Glomerular visceral epithelial cell (primary cell): ENCODE measurements at regions not wholly inside any gene's neighbourhood (a gene's known extent, or its start where the extent isn't known, plus 50 kb on each side); places are given as distances from the start of the nearest gene placed in this dataset.

Experiments
- DNase-seq: peaks from one replicate; pipeline ENCODE4 v3.0.0-alpha.2; 2016; ENCODE audit errors: extremely low spot score

GRCh38 chrX:95029571-95029970 lies 1355.6 kb downstream of the FAM133A start:
- no peak for DNase-seq

- DNase-seq, result no peak
These were observed 1366.1 kb downstream of the FAM133A start for GRCh38 chrX:95040104-95040503.

GRCh38 chrX:95044331-95044730 lies 1370.3 kb downstream of the FAM133A start:
- DNase-seq, result no peak

- no peak for DNase-seq
These were observed 1382.0 kb downstream of the FAM133A start for GRCh38 chrX:95055991-95056390.

- DNase-seq, result peak; percentile 21
These were observed 1382.9 kb downstream of the FAM133A start for GRCh38 chrX:95056901-95057300.

- DNase-seq, result peak; percentile 1
These were observed 1383.3 kb downstream of the FAM133A start for GRCh38 chrX:95057341-95057740.

- peak; percentile 61 for DNase-seq
These were observed 1384.8 kb downstream of the FAM133A start for GRCh38 chrX:95058815-95059214.

- no peak for DNase-seq
These were observed 1385.9 kb downstream of the FAM133A start for GRCh38 chrX:95059909-95060308.

GRCh38 chrX:95063554-95063953 lies 1389.5 kb downstream of the FAM133A start:
- peak; percentile 19 for DNase-seq

GRCh38 chrX:95065151-95065550 lies 1391.1 kb downstream of the FAM133A start:
- no peak for DNase-seq

GRCh38 chrX:95071052-95071451 lies 1397.0 kb downstream of the FAM133A start:
- no peak for DNase-seq

- DNase-seq, result no peak
These were observed 1397.6 kb downstream of the FAM133A start for GRCh38 chrX:95071621-95072020.

- peak; percentile 30 for DNase-seq
These were observed 1402.4 kb downstream of the FAM133A start for GRCh38 chrX:95076449-95076848.

GRCh38 chrX:95101851-95102390 lies 1427.9 kb downstream of the FAM133A start:
- DNase-seq, result no peak

GRCh38 chrX:95117556-95117955 lies 1443.5 kb downstream of the FAM133A start:
- no peak for DNase-seq

- DNase-seq, result no peak
These were observed 1472.0 kb downstream of the FAM133A start for GRCh38 chrX:95145848-95146490.

GRCh38 chrX:95152810-95153209 lies 1478.8 kb downstream of the FAM133A start:
- DNase-seq, result no peak

GRCh38 chrX:95156566-95156965 lies 1482.6 kb downstream of the FAM133A start:
- DNase-seq, result no peak
